ENCODE measurements at regions not wholly inside any gene's neighbourhood (a gene's known extent, or its start where the extent isn't known, plus 50 kb on each side); places are given as distances from the start of the nearest gene placed in this dataset.

- H3K4me3 ChIP-seq (ENCODE audit: control insufficient read depth, low read depth, low read length), result no peak overlapping the region
- DNase-seq (ENCODE audit: low read depth), result no peak
- TF ChIP-seq CTCF (IDR thresholded peaks at IDR 0.05; ENCODE audit: control insufficient read depth, insufficient read depth, low read depth, low read length, missing control alignments), result no peak
Measured at GRCh38 chr5:6159832-6160430, 218.4 kb downstream of the MED10 start.

GRCh38 chr5:6158974-6159831 is 219.1 kb downstream of the MED10 start:
- no peak for TF ChIP-seq CTCF (IDR thresholded peaks at IDR 0.05; ENCODE audit: control insufficient read depth, insufficient read depth, low read depth, low read length, missing control alignments)
- peak; percentile 73 for DNase-seq (ENCODE audit: low read depth)
- H3K4me3 ChIP-seq (ENCODE audit: control insufficient read depth, low read depth, low read length), result no peak overlapping the region

- no peak overlapping the region for H3K4me3 ChIP-seq (ENCODE audit: control insufficient read depth, low read depth, low read length)
- no peak for DNase-seq (ENCODE audit: low read depth)
Measured at GRCh38 chr5:6154216-6154615, 224.1 kb downstream of the MED10 start.

GRCh38 chr5:6146271-6146670 is 232.1 kb downstream of the MED10 start:
- no peak overlapping the region for H3K4me3 ChIP-seq (ENCODE audit: control insufficient read depth, low read depth, low read length)
- no peak for DNase-seq (ENCODE audit: low read depth)
- TF ChIP-seq CTCF (IDR thresholded peaks at IDR 0.05; ENCODE audit: control insufficient read depth, insufficient read depth, low read depth, low read length, missing control alignments), result no peak

More at GRCh38 chr5:6154216-6154615, 224.1 kb downstream of the MED10 start:
- no peak for TF ChIP-seq CTCF (IDR thresholded peaks at IDR 0.05; ENCODE audit: control insufficient read depth, insufficient read depth, low read depth, low read length, missing control alignments)

GRCh38 chr5:6145616-6146237 is 232.6 kb downstream of the MED10 start:
- H3K4me3 ChIP-seq (ENCODE audit: control insufficient read depth, low read depth, low read length), result no peak overlapping the region
- TF ChIP-seq CTCF (IDR thresholded peaks at IDR 0.05; ENCODE audit: control insufficient read depth, insufficient read depth, low read depth, low read length, missing control alignments), result no peak
- DNase-seq (ENCODE audit: low read depth), result no peak

- no peak for DNase-seq (ENCODE audit: low read depth)
- no peak for TF ChIP-seq CTCF (IDR thresholded peaks at IDR 0.05; ENCODE audit: control insufficient read depth, insufficient read depth, low read depth, low read length, missing control alignments)
- no peak overlapping the region for H3K4me3 ChIP-seq (ENCODE audit: control insufficient read depth, low read depth, low read length)
Measured at GRCh38 chr5:6143523-6143922, 234.8 kb downstream of the MED10 start.

Data from AG09309 (cell line).